GM20000 (cell line): ENCODE measurements at regions not wholly inside any gene's neighbourhood (a gene's known extent, or its start where the extent isn't known, plus 50 kb on each side); places are given as distances from the start of the nearest gene placed in this dataset.

ENCODE experiments used
- DNase-seq: peaks from one replicate; pipeline ENCODE4 v3.0.0; 2012; ENCODE audit warnings: low spot score
- CTCF ChIP-seq: IDR thresholded peaks from 2 replicates; pipeline ENCODE4 v1.5.1; 2012; ENCODE audit warnings: mild to moderate bottlenecking, control low read depth; ENCODE audit errors: extremely low read depth, missing control alignments

DNA sequence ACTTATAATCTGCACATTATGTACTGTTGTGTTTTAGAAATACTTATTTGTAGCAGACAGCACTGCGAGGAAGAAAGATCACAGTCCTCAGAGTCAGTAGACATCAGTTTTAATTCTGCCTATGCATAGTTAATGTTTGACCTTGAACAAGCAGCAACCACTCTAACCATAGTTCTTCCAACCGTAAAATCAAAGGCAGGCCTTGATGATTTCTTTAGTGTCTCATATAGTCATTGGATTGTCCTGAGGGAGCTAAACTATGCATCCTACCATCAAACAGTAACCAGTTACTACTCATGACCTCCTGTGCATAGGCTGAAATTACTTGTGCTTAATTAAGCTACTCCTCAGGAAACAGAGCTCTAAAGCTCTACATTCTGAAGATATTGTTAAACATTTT lies 294.8 kb upstream of the STXBP5 start:
- no peak for TF ChIP-seq CTCF
- no peak for DNase-seq

GRCh38 chr6:146909886-146910285 lies 294.3 kb upstream of the STXBP5 start:
- no peak for TF ChIP-seq CTCF
- no peak for DNase-seq

DNA sequence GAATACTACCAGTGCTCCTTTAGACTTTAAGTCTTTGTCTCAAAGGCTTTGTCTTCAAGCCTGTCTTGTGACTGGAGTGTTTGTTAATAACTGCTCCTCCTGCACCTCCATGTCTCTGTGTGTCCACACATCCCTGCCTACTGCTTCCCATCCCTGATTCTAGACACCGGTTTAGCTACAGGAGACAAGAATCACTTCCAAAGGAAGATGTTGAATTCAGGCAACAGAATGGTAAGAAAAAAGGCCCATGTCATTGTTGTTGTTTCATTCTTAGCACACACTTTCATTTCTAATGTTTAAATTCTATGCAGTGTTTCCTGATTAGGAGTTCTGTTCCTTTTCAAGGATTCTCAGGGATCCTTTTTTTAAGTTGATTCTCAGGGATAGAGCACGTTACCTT lies 293.6 kb upstream of the STXBP5 start:
- no peak for TF ChIP-seq CTCF

DNA sequence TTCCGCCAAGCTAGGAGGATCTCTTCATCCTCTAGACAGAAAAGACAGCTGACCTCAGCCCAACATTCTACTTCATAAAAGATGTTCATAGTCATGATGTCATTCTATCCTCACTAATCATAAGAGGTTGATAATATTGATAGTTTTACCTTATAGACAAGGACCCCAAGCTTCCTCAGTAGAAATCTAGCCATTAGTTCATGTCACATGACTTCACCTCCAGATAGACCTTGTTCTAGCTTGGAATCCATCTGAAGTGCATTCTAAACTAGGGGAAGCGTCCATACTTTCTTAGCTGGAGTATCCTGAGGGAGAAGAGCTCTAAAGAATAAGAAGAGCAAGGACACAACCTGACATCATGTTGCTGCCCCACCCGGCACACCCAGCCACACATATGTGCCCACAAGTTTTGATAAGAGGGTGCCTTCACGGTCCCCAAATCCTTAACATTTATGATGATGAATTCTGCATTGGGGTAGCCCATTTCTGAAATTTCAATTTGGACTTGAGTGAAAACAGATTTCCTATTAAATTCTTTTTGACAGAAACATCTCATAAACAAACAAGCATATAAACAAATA lies 292.5 kb upstream of the STXBP5 start:
- DNase-seq, result no peak
- TF ChIP-seq CTCF, result no peak

More for the DNA sequence above, 293.6 kb upstream of the STXBP5 start:
- DNase-seq, result no peak

DNA sequence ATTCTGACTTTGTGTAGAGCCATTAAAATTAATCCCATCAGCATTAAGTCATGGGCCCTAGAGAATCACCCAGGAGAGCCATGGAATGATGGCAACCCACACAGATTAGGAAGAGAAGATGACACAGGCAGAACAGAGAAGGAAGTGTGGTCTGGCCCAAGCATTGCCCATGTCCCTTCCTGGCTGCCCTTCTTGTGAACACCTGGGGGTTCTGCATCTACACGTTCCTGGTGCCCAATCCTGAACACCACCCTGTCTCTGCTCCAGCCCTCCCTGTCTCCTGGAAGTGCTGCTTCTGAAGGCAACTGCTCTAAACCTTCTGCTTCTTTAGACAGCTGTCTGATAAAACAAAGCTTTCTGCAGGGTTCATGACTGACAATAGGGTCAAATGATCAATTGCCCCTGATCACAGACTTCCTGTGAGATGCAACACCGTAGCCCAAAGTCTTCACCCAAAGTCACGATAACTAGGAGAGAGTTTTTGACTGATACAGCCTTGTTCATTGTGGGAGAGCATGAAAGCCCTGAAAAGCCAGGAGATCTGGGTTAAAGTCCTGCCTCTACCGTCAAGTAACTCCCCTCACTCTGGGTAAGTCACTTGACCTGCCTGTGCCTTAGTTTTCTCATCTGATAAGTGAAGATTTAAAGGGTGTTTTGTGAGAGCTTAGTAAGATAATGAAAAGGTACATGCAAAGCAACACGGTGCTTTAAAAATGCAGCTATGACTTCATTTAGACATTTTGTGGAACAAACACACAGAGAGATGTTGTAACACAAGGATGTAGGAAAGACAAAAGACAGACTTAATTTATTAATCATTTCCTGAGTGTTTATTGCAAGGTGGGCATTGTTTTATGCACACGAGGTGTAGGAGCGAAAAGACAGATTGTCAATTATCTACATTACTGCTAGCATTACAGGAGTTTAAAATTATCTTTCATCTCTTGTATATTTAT lies 291.2 kb upstream of the STXBP5 start:
- TF ChIP-seq CTCF, result no peak
- no peak for DNase-seq

DNA sequence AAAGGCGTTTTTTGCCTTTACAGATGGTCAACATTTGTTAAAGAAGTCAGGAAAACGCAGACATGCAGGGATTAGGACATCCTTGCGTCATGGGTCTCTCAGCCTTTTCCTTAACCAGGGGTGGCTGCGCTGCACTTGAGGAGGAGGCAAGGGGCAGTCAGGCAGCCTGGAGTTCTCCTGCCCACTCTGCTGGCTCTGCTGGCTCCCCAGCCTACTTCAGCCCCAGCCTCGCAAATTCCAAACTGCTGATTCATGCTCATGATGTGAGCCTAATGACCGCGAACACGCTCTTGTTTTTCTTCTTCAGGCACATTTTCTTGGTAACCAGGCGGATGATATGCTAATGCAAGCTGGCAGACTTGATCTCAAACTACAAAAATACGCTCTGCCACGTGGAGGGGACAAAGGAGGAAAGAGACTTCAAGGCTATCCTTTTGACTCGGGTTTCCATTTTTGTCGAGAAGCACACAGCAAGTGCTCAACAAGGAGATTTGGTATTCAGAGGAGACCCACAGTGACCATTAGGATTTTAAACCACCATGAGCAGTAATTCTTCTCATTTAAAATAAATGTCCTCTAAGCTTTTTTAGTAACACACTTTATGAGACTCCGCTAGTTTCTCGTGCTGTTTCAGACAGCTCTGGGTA lies 290.3 kb upstream of the STXBP5 start:
- DNase-seq, result no peak
- TF ChIP-seq CTCF, result no peak
